RKO (cell line): ENCODE measurements at regions not wholly inside any gene's neighbourhood (a gene's known extent, or its start where the extent isn't known, plus 50 kb on each side); places are given as distances from the start of the nearest gene placed in this dataset.
"Not testable (repeated sequence)": the region's sequence is repeated elsewhere in the genome, so short reads cannot be mapped to it uniquely, and the experiment has no call there.

ENCODE experiments used
- DNase-seq: peaks from one replicate; pipeline ENCODE4 v3.0.0-alpha.2; 2016; ENCODE audit warnings: low spot score

GRCh38 chr11:34001557-34002064 lies 49.9 kb upstream of the CAPRIN1 start:
- no peak for DNase-seq

DNA sequence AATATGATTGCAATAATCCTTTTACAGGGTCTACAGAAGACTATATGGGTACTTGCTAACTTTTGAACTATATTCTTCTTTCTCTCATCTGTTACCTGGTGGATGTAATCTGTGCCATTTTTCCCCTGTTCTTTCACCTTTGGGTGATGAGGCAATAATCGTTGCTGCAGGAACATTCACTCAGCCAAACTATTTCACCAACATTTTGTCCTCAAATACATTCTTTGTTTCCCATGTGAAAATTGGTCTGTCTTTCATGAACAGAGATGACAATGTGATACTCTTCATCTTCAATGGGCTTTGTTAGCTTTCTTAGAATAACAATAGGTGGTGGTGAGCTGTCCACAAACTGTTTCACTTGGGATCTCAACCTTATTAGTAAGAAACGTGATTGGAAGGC lies 52.1 kb upstream of the CAPRIN1 start:
- no peak for DNase-seq

GRCh38 chr11:33997584-33998251 lies 53.8 kb upstream of the CAPRIN1 start:
- DNase-seq, result no peak

DNA sequence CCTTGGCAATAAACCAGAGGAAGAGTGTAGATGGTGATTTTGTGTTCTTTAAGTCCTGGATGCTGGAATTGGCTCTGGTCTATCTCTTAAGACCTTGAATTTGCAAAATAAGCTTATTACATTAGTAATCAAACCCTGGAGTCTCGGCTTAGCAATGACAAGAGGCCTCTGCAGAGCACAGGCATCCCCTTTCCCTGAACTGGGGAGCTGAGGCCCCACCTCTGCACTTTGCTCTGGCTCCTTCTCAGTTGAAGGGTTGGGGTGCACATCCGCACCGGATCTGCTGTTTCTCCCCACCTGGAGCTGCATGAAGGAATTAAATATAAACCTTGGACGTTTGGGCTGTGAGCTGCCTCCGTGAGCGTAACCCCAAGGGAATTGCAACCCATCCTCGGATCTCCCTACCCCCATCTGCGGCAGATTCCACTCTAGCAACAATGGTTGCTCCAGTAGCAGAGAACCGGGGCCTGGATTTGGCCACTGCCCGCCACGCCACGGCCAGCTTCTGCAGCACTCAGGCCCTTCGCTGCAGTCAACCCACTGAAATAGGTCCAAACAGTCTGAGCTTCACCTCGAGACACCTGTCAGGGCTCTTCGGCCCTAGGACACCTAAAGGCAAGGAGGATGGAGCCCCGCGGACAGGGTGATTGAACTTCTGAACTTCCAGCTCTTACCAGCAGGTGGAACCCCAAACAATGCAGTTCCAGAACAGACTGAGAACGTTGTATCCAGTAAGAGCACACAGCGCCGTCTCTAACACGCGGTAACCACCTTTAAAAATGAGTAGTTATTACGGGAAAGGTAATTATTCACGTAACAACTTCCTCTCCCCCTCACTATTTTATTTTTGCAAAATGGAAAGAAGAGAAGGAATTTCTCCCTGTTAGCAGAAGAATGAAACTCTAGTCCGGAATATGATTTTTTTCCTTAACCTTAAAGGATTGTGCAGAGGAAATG lies 54.8 kb upstream of the CAPRIN1 start:
- DNase-seq, result peak; percentile 77

- DNase-seq, result no peak
These were observed 56.6 kb upstream of the CAPRIN1 start for GRCh38 chr11:33994937-33995336.

GRCh38 chr11:33991136-33991535 lies 60.4 kb upstream of the CAPRIN1 start:
- DNase-seq, result not testable (repeated sequence)

DNA sequence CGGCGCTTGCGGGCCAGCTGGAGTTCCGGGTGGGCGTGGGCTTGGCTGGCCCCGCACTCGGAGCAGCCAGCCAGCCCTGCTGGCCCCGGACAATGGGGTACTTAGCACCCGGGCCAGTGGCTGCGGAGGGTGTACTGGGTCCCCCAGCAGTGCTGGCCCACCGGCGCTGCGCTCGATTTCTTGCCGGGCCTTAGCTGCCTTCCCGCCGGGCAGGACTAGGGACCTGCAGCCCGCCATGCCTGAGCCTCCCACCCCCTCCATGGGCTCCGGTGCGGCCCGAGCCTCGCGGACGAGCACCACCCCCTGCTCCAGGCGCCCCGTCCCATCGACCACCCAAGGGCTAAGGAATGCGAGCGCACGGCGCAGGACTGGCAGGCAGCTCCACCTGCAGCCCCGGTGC lies 61.4 kb upstream of the CAPRIN1 start:
- DNase-seq, result not testable (repeated sequence)

GRCh38 chr11:33989461-33989860 lies 62.1 kb upstream of the CAPRIN1 start:
- no peak for DNase-seq

DNA sequence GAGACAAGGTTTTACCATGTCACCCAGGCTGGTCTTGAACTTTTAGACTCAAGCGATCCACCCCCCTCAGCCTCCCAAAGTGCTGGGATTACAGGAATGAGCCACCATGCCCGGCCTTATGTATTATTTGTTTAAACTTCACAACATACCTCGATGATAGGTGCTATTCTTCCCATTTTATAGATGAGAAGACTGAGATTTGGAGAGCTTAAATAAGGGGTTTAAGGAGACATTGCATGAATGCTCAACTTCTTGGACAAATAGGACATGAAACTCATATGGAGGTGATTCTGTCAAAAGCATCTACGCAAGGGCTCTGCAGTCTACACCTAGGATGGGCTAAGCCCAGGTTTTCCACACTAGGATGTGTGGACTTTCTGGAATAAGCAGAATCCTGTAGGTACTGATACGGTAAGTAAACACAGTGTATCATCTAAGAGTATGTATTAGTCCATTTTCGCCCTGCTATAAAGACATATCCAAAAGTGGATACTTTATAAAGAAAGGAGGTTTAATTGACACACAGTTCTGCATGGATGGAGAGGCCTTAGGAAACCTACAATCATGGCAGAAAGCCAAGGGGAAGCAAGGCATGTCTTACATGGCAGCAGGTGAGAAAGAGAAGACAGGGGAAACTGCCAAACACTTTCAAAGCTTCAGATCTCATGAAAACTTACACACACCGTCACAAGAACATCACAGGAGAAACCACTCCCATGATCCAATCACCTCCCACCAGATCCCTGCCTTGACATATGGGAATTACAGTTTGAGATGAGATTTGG lies 62.8 kb upstream of the CAPRIN1 start:
- no peak for DNase-seq

DNA sequence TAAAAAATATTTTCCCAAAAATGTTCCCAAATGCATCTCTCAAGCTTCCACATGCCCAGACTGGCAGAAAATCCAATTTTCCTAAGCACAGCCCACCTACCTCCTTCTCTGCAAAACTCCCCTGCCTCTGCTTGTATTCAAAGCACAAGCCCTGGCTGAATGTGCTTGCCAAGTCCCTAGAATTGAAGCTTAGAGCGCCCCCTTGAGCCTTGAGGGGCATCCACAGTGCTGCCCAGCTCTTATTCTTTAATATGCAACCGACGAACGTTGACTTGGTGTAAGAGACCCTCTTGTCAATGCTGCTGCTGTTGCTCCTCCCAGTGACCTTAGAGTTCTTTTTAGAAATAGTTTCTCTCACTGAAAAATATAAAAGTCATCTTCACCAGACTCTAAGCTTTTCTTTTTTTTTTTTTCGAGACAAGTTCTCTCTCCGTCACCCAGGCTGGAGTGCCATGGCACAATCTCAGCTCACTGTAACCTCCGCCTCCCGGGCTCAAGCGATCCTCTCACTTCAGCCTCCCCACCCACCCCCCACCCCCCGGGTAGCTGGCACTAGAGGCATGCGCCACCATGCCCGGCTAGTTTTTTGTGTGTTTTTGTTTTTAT lies 63.5 kb upstream of the CAPRIN1 start:
- peak; percentile 81 for DNase-seq

DNA sequence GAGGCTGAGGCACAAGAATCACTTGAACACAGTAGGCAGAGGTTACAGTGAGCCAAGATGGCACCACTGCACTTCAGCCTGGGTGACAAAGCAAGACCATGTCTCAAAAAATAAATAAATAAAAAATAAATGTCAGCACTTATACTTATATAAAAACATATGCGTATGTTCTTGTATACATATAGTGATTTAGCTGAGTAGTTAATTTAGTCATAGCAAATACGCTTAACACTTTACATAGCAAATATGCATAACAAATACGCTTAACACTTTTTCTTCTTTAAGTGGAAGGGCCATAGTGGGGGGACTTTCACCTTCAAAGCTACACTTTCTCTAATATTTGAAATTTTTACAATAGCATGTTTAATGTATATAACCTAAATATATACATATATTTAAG lies 64.0 kb upstream of the CAPRIN1 start:
- DNase-seq, result no peak

- not testable (repeated sequence) for DNase-seq
These were observed 64.7 kb upstream of the CAPRIN1 start for GRCh38 chr11:33986597-33987501.

DNA sequence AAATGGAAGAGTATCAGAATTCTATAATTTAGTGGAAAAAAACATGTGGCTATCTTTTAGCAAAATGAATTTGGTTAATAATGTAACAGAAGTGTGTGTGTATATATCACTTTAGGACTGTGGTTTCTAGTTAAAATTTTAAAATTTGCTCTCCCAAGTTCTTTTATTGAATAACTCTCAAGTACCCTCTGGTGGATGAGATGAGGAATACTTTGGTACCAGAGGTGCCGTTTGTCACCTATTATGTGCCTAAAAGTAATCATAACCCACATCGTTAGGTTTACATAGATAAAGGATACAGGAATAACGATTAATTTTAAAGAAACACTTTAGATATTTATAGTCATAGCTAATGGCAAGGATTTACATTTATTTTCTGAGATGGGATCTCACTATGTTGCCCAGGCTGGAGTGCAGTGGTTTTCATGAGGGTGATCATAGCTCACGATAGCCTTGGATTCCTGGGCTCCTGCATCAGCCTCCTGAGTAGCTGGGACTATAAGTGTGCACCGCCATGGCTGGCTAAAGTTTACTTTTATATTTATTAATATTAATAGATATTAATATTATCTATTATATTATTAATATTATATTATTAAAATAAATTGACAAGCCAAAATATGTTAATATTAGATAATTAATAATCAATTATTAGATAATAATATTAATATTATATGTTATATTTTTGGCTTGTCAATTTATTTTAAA lies 66.7 kb upstream of the CAPRIN1 start:
- peak; percentile 12 for DNase-seq

DNA sequence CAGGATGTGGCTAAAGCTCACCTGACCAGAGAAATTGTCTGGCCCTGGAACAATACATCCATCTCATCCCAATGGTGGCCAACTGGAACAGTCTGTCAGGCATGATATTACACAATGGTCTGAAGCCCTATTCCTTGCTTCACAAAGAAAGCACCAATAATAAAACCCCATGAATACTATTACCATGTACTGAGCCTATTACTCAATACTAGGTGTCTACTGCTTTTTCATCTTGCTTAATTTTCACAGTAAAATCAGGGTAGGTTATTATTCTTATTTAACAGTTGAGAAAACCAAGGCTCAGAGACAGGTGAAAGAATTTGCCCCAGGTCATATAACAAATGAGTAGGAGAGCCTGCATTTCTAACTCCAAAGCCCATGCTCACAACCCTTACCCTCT lies 68.9 kb upstream of the CAPRIN1 start:
- no peak for DNase-seq

- DNase-seq, result no peak
These were observed 70.6 kb upstream of the CAPRIN1 start for GRCh38 chr11:33980897-33981296.

DNA sequence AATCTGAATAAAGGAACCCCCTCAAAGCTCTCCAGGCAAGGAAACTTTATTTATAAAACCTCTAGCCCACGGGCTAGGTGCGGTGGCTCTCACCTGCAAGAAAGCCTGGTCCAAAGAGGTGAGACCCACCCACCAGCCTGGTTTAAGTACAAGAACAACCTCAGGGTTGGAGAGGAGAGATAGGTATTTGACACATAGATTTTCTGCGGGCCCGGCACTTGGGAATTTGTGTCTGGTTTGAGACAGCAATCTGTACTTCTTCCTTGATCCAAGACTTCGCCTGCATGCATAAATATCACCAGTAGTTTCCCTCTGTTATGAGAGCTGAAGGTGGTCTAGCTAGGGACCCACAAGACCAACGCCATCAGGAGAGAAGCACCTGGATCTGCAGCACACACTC lies 73.2 kb upstream of the CAPRIN1 start:
- no peak for DNase-seq

DNA sequence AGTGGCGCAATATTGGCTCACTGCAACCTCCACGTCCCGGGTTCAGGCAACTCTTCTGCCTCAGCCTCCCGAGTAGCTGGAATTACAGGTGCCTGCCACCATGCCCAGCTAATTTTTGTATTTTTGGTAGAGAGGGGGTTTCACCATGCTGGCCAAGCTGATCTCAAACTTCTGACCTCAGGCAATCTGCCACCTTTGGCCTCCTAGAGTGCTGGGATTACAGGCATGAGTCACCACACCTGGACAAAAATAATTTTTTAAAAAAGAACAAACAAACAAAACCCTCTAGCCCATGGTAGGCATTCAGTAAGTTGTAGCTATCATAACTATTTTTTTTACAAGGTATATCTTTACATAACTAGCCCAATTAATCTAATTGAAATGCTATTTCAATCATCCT lies 73.9 kb upstream of the CAPRIN1 start:
- no peak for DNase-seq

- DNase-seq, result no peak
These were observed 74.9 kb upstream of the CAPRIN1 start for GRCh38 chr11:33976495-33977199.

DNA sequence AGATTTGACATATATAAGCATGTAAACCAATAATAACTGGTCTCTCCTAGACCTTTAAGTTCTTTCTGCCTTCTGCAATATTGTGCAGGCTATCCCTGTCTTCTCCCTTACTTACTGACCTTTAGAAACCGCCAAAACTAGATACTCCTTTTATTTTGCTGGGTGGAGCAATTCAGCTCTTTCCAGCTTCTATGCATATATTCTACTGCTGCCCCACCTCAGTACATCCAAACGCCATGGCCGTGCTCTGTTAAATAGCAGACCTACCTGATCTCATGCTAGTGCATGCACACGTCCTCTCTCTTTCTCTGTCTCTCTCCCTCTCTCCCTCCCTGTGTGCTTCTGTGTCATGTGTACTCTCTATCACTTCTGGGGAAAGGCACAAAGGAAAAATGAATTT lies 76.7 kb upstream of the CAPRIN1 start:
- no peak for DNase-seq

DNA sequence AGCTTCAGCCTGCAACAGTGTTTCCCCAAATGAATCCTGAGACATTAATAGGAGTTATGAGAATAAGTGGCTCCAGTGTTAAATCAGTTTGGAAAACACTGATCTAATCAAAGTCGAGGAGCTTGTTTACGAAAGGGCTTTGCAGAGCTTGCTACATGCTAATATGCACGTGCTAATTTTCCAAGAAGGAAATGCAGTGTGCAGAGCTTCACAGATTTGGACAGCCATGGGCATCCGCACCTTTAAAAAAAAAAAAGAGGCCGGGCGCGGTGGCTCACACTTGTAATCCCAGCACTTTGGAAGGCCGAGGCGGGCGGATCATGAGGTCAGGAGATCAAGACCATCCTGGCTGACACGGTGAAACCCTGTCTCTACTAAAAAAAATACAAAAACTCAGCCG lies 79.7 kb upstream of the LMO2 start:
- not testable (repeated sequence) for DNase-seq
